Hepatocyte (in vitro differentiated cells): ENCODE measurements at regions not wholly inside any gene's neighbourhood (a gene's known extent, or its start where the extent isn't known, plus 50 kb on each side); places are given as distances from the start of the nearest gene placed in this dataset.

Experiments
- DNase-seq: peaks from one replicate; pipeline ENCODE4 v3.0.0-alpha.2; 2016; ENCODE audit warnings: low spot score
- H2AFZ ChIP-seq: fragments of 200-600 bp; sonication (generic); 2 replicates; pipeline ENCODE4 v1.6.0; 2016; ENCODE audit warnings: antibody characterized with exemption, mild to moderate bottlenecking
- H3K27ac ChIP-seq: fragments of 200-600 bp; sonication (generic); 2 replicates; pipeline ENCODE4 v1.5.1; 2016; ENCODE audit warnings: mild to moderate bottlenecking
- H3K27me3 ChIP-seq: fragments of 200-600 bp; sonication (generic); 2 replicates; pipeline ENCODE4 v1.6.1; 2016
- H3K36me3 ChIP-seq: fragments of 200-600 bp; sonication (generic); replicated peaks from 2 replicates; pipeline ENCODE4 v1.5.1; 2016; ENCODE audit warnings: low read depth; ENCODE audit not compliant: insufficient read depth
- H3K4me1 ChIP-seq: fragments of 200-600 bp; sonication (generic); 2 replicates; pipeline ENCODE4 v1.5.1; 2016; ENCODE audit warnings: mild to moderate bottlenecking, moderate library complexity; ENCODE audit not compliant: insufficient read depth
- H3K4me2 ChIP-seq: fragments of 200-600 bp; sonication (generic); 2 replicates; pipeline ENCODE4 v1.6.0; 2016
- H3K4me3 ChIP-seq: fragments of 200-600 bp; sonication (generic); 2 replicates; pipeline ENCODE4 v1.5.1; 2016; ENCODE audit warnings: mild to moderate bottlenecking
- H3K79me2 ChIP-seq: fragments of 200-600 bp; sonication (generic); 2 replicates; pipeline ENCODE4 v1.6.0; 2017; ENCODE audit warnings: mild to moderate bottlenecking
- H3K9me2 ChIP-seq: fragments of 200-600 bp; sonication (generic); replicated peaks from 2 replicates; pipeline ENCODE4 v1.6.0; 2017; ENCODE audit warnings: mild to moderate bottlenecking; ENCODE audit not compliant: insufficient read depth
- H3K9me3 ChIP-seq: fragments of 200-600 bp; sonication (generic); 2 replicates; pipeline ENCODE4 v1.5.1; 2016; ENCODE audit warnings: low read depth, mild to moderate bottlenecking
- H4K20me1 ChIP-seq: fragments of 200-600 bp; sonication (generic); 2 replicates; pipeline ENCODE4 v1.6.0; 2016; ENCODE audit warnings: mild to moderate bottlenecking; ENCODE audit not compliant: insufficient read depth, poor library complexity, severe bottlenecking
- EZH2 ChIP-seq: fragments of 200-600 bp; sonication (generic); IDR thresholded peaks from 2 replicates; pipeline ENCODE4 v1.6.1; 2016; ENCODE audit warnings: antibody characterized with exemption, mild to moderate bottlenecking, borderline replicate concordance
- EZH2phosphoT487 ChIP-seq: fragments of 200-600 bp; sonication (generic); IDR thresholded peaks from one replicate; pipeline ENCODE4 v1.6.1; 2018; ENCODE audit warnings: antibody characterized with exemption, mild to moderate bottlenecking, low read depth, moderate library complexity; ENCODE audit not compliant: unreplicated experiment, severe bottlenecking
- WGBS: methylation state at CpG from one replicate; pipeline ENCODE4 v1.1.6; 2016; ENCODE audit warnings: low lambda C conversion rate; ENCODE audit errors: missing lambda C conversion rate; 5-methylcytosine and 5-hydroxymethylcytosine counted together
- TF ChIP-seq, protein P1 (sequence below): fragments of 200-600 bp; sonication (generic); IDR thresholded peaks from 2 replicates; pipeline ENCODE4 v1.5.1; 2016; ENCODE audit warnings: antibody characterized with exemption, mild to moderate bottlenecking; ENCODE audit not compliant: poor library complexity

DNA sequence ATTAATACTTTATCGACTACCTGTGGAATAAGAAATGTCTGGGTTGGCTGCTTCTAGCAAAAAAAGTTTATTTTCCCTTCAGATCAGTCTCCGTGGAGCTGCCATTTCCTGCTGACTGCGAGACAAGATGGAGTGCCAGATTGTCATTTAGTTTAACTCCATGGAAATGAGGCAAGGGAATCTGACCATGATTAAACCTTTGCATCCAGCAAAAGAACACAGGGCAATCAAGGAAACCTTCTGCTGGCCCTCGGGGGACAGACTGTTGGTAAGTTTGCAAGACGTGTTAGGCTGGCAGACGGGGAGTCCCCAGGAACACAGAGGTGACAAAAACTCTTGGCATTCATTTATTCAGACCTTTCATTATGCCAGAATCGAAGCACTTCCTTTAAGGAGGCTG, 52.2 kb upstream of the SPACA1 start:
- no peak for TF ChIP-seq EZH2
- TF ChIP-seq, protein P1, sequence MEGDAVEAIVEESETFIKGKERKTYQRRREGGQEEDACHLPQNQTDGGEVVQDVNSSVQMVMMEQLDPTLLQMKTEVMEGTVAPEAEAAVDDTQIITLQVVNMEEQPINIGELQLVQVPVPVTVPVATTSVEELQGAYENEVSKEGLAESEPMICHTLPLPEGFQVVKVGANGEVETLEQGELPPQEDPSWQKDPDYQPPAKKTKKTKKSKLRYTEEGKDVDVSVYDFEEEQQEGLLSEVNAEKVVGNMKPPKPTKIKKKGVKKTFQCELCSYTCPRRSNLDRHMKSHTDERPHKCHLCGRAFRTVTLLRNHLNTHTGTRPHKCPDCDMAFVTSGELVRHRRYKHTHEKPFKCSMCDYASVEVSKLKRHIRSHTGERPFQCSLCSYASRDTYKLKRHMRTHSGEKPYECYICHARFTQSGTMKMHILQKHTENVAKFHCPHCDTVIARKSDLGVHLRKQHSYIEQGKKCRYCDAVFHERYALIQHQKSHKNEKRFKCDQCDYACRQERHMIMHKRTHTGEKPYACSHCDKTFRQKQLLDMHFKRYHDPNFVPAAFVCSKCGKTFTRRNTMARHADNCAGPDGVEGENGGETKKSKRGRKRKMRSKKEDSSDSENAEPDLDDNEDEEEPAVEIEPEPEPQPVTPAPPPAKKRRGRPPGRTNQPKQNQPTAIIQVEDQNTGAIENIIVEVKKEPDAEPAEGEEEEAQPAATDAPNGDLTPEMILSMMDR = no peak
- TF ChIP-seq EZH2phosphoT487 = no peak
- WGBS = 65% methylated on average over 7 of the region's 7 CpGs
- H3K9me3 ChIP-seq = no peaks in the 10 kb centered on the region
- no peaks in the 10 kb centered on the region for H3K79me2 ChIP-seq
- no peaks in the 10 kb centered on the region for H3K27me3 ChIP-seq
- no peaks in the 10 kb centered on the region for H3K36me3 ChIP-seq
- no peaks in the 10 kb centered on the region for H4K20me1 ChIP-seq
- H3K4me2 ChIP-seq = no peak overlapping the region
- H2AFZ ChIP-seq = peak overlapping the region; percentile 5
- H3K9me2 ChIP-seq = no peaks in the 10 kb centered on the region
- no peak for DNase-seq
- no peaks in the 10 kb centered on the region for H3K4me1 ChIP-seq
- no peak overlapping the region for H3K27ac ChIP-seq
- no peak overlapping the region for H3K4me3 ChIP-seq

DNA sequence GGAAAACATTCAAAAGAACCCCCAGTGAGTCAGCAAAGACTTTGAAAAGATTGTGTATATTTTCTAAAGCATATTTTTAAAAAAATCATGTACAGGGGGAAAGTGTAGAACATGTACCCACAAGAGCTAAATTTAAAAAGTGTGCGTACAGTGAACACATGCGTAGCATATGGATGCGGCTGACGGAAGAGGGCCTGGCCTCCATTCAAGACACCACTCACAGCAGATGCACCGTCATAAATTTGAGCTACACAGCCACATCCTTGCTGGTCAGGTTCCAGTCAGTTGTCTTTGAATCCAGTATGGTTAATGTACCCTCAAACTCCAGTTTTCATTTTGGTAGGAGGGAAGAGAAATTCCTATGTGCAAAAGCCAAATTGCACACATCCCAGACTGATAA, 54.3 kb upstream of the SPACA1 start:
- Histone ChIP-seq H3K4me1 (no peaks in the 10 kb centered on the region), H2AFZ (no peak overlapping the region), H3K4me3 (no peak overlapping the region), H3K36me3 (no peaks in the 10 kb centered on the region), H3K9me2 (no peaks in the 10 kb centered on the region), H4K20me1 (no peaks in the 10 kb centered on the region), H3K27me3 (no peaks in the 10 kb centered on the region), H3K4me2 (no peak overlapping the region), H3K9me3 (no peaks in the 10 kb centered on the region), H3K27ac (no peak overlapping the region), H3K79me2 (no peaks in the 10 kb centered on the region)
- no peak for DNase-seq
- WGBS = 83% methylated on average over 5 of the region's 5 CpGs
- TF ChIP-seq, protein P1 = no peak
- no peak for TF ChIP-seq EZH2phosphoT487

DNA sequence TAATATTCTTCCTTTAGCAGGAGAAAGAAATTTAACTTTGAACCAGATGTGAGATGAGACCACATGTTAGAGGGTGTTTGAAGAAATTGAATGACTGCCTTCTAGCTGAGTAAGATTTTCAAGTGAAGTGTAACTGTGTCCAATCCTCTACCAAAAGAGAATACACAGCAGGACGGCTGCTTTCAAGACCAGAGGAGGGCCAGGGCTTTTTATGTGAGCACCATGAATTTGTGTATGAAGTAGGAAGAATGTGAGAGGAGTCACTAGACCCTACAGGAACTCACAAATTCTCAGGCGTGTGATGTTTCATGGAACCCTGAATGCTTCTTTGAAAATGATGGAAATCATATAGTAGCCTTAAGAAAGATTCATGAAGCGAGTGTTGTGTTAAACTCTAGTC, 56.8 kb upstream of the SPACA1 start:
- Histone ChIP-seq H3K9me2 (no peaks in the 10 kb centered on the region), H3K4me3 (no peak overlapping the region), H3K9me3 (no peaks in the 10 kb centered on the region), H3K27me3 (no peaks in the 10 kb centered on the region), H2AFZ (no peak overlapping the region), H3K4me1 (no peaks in the 10 kb centered on the region), H4K20me1 (no peaks in the 10 kb centered on the region), H3K36me3 (no peaks in the 10 kb centered on the region), H3K27ac (no peak overlapping the region), H3K79me2 (no peaks in the 10 kb centered on the region), H3K4me2 (no peak overlapping the region)
- no peak for DNase-seq
- 83% methylated on average over 3 of the region's 3 CpGs for WGBS
- no peak for TF ChIP-seq EZH2phosphoT487
- no peak for TF ChIP-seq EZH2
- TF ChIP-seq, protein P1 = no peak

DNA sequence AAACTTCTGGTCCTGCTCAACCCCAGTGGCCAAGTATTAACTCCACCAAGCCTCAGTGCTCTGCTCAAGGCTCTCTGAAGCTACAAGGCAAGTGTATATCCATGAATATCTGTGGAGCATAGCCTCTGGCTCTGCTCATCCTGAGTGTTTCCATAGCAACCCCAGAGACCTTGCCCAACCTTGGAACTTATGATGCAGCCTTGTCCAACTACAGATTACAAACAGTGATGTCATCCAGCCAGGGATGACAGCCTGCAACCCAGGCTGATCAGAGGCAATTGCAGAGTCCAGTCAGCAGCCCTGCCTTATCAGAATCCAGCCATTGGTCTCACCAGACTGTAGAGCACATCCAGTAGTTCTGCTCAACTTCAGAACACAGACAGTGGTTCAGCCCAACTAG, 65.5 kb upstream of the SPACA1 start:
- Histone ChIP-seq H3K9me2 (no peaks in the 10 kb centered on the region), H2AFZ (no peak overlapping the region), H4K20me1 (no peaks in the 10 kb centered on the region), H3K9me3 (no peaks in the 10 kb centered on the region), H3K27ac (no peak overlapping the region), H3K27me3 (no peaks in the 10 kb centered on the region), H3K4me3 (no peak overlapping the region), H3K79me2 (no peaks in the 10 kb centered on the region), H3K4me1 (no peaks in the 10 kb centered on the region), H3K4me2 (no peak overlapping the region), H3K36me3 (no peaks in the 10 kb centered on the region)
- TF ChIP-seq EZH2 (no peak), EZH2phosphoT487 (no peak)
- TF ChIP-seq, protein P1 = no peak
- DNase-seq = peak; percentile 48
